ENCODE measurements at regions not wholly inside any gene's neighbourhood (a gene's known extent, or its start where the extent isn't known, plus 50 kb on each side); places are given as distances from the start of the nearest gene placed in this dataset.

DNA sequence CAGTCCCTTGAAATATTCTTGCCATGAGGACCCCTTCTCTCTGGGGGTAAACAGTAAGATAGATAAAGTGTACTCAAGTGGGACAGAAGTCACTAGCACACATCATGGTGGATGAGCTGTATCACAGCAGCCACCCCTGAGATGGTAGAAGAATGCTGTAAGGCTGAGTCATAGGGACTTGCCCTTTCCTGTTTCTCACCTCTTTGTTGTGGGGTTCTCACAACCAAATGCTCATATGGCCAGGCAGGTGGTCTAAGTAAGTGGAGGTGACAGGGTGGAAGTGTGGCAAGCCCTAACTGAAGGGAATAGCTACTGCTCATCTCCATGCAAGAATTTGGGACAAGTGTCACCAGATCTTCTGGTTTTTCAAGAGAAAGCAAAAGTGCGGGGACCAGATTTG is 202.7 kb upstream of the SLC14A2 start:
- no peak for DNase-seq (ENCODE audit: low read depth in 3 of 3, low spot score in 2 of 3)

DNA sequence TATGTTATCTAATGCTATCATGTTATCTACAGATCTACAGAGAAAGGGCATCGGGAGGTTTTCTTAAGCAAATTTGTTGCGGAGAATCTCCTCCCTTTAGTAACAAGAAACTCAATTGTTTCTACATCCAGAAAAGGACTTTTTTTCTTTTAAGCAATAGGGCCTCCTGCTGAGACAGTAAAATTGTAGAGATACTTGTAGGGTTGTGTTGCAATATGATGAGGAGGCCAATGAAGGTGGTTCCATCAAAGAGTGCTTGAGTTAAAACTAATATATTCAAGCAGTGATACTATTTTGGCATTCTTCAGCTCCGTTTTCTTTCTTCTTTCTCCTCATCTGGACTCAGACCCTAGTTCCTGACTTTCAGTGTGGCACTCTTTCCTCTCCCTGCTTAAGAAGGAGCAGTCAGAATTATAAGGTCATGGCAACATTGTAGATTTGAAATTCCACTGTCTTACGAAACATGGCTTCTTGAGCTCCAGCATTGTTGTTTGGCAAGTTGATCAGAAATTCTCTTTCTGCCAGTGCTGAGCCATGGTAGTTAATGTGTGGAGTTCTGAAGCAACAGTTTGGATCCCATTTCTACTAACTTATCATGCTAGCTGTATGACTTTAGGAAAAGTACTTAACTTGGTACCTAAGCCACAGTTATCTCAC is 202.0 kb upstream of the SLC14A2 start:
- DNase-seq (ENCODE audit: low read depth in 3 of 3, low spot score in 2 of 3): no peak

GRCh38 chr18:45415614-45416013 is 199.7 kb upstream of the SLC14A2 start:
- DNase-seq (ENCODE audit: low read depth in 3 of 3, low spot score in 2 of 3): no peak

DNA sequence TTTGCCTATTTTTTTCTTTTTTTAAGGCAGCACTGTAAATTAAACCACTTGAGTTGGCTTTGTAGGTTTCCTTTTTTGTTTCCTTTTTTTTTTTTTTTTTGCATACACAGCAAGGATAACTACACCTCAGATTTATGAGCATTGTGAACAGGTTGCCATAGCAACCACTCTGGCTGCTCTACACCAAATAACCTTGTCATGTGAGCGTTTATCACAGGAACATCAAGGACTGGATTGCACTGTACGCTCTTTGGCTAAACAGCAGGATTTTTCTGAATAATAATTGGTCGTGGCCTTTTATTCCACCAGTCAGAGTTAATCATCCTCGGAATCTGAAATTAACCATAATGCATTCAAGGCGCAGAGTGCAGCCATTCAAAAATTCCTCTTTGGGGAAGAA is 199.1 kb upstream of the SLC14A2 start:
- DNase-seq (ENCODE audit: low read depth in 3 of 3, low spot score in 2 of 3): peak; percentile 53 to 64 (median 59)

- no peak for DNase-seq (ENCODE audit: low read depth in 3 of 3, low spot score in 2 of 3)
These were observed 197.9 kb upstream of the SLC14A2 start for GRCh38 chr18:45417392-45417791.

- DNase-seq (ENCODE audit: low read depth in 3 of 3, low spot score in 2 of 3): no peak
These were observed 191.6 kb upstream of the SLC14A2 start for GRCh38 chr18:45423659-45424058.

- DNase-seq (ENCODE audit: low read depth in 3 of 3, low spot score in 2 of 3): no peak
These were observed 185.2 kb upstream of the SLC14A2 start for GRCh38 chr18:45430041-45430440.

- no peak for DNase-seq (ENCODE audit: low read depth in 3 of 3, low spot score in 2 of 3)
These were observed 179.5 kb upstream of the SLC14A2 start for GRCh38 chr18:45435810-45436209.

GRCh38 chr18:45437366-45437765 is 177.9 kb upstream of the SLC14A2 start:
- DNase-seq (ENCODE audit: low read depth in 3 of 3, low spot score in 2 of 3): no peak

- no peak for DNase-seq (ENCODE audit: low read depth in 3 of 3, low spot score in 2 of 3)
These were observed 175.2 kb upstream of the SLC14A2 start for GRCh38 chr18:45439851-45440645.

DNA sequence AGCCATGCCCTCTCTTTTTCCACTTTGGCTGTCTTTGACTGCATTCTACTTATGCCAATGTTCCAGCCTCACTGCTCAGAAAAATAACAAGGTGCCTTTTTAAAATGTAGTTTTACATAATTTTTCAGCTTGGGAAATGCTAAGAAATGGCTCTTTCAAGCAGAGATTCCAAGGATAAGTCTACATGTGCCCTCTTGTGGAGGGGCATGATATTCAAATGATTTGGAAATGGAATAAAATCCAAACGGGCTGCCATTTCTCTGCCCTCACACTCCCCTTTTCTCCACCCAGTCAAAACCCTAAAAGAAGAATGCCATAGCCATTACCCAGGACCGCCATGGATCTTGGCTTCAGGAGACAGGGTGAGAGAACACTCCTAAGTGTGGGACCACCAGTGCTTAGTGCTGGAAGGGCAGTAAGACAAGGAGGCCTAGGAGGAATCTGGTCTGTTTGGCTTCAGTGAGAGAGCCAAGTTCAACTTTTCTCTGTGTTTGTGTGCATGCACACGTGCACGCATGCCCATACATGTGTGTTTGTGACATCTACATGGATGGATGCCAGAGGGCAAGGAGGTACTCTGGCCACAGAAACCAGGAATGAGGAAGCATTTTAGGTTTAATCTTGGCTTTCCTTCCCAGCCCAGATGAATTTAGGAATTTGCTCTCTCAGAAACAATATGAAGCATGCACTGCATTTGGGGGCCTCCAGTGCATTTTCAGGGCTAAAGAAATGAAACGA is 174.0 kb upstream of the SLC14A2 start:
- DNase-seq (ENCODE audit: low read depth in 3 of 3, low spot score in 2 of 3): no peak

DNA sequence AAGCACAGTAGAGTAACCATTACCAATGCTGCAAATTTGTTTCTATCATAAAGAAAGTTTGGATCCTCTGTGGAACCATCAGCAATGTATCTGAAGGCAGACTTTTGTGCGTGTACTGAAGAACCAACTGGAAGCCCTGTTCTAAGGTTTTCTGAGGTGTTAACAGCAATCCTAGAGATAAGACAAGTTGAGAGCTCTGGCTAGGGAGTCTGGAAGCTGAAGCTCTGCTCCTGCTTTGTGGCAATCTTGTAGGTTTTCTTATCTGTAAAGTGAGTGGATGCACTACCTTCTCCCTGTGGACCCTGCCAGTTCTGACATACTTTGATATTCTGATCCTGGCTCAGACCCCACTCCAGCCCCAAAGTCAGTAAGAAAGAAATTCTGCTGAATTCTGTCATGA is 171.2 kb upstream of the SLC14A2 start:
- no peak for DNase-seq (ENCODE audit: low read depth in 3 of 3, low spot score in 2 of 3)

DNA sequence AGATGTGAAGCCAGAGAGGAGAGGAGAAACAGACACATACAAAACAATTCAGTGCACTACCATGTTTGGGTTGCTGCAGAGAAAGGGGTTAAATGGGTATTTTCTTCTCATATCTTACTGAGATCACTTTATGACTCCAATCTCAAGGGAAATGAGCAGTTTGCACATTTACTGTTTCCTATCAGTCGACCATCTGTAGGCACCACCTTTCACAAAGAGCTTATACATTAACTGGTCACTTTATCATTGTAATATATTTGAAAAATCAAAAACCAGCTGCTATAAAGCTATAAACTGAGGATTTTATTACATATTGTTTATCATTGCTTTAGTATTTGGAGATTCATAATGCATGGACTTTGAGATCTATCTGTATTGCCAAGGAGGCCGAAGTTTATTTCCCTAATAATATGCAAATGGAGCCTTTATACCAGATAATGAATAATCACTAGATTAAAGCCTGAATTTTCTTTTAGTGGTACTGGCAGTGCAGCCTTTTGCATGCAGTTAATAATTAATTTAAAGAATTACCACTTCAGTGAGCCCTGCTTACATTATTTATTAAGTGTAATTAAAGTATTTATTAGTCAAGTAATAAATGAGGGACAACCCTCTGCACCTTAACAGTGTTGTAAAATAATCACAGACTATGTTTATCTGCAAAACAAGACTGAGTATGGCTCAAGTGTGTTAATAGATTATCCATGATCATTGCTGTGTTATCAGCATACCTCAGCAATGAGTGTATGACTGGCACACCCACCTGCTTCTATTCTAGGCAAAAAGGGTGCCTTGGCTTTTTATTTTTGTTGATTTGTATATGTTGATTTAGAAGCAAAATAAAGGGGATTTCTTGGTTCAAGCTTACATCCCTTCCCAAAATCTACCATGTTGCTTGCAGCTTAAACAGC is 167.7 kb upstream of the SLC14A2 start:
- no peak for DNase-seq (ENCODE audit: low read depth in 3 of 3, low spot score in 2 of 3)

DNA sequence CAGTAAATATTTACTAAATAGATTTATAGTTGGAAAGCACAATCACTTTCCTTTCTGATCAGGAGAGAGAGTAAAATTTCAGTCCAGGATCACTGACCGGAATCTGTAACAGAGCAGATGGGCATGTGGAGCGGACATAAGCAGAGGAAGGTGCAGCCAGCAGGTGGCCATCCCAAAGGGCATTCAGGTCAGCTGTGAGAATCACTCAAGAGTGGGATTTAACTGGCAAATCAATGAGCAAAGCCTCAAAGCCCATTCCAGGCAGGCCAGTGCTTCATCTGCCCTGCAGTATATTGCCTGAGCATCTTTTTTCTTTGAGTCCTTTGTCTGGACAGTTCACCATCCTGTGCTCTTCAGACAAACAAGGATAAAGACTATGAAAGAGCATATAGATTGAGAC is 166.4 kb upstream of the SLC14A2 start:
- DNase-seq (ENCODE audit: low read depth in 3 of 3, low spot score in 2 of 3): no peak

DNA sequence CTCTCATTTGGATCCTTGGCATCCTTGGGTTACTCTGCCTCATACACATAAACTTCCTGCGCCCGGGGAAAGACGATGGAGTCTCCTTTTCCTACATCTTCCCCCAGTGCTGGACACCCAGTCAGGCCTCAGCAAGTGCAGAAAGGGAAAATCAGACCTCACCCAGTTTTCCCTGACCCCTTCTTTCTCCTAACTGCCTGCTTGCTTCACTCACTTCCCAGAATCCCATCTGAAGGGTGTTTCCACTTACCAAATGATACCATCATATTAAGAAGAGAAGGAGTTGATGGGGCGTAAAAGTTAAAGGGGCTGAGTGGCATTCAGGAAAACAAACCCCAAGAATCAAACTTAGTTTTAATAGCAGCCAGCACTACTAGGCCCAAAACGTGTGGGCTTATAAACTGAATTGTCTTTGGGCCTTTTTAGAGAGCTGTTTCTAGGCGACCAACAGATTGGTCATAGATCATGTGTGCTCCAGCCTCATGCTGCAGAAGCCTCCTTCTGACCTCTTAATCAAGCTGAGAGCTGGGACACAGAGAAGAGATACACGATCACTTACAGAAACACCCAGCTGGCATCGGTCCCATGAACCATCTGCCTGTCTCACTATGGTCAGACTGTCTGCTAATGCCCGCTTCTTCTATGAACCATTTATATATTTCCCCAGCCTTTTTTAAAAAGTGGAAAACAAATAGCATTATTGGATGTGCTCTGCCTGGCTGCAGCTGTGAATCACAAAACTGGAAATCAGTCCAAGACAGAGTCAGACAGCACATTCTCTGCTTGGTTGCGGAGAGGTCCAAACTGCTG is 165.7 kb upstream of the SLC14A2 start:
- DNase-seq (ENCODE audit: low read depth in 3 of 3, low spot score in 2 of 3): peak; percentile 36 to 49 (median 40)

GRCh38 chr18:45456090-45457021 is 158.9 kb upstream of the SLC14A2 start:
- DNase-seq (ENCODE audit: low read depth in 3 of 3, low spot score in 2 of 3): no peak

DNA sequence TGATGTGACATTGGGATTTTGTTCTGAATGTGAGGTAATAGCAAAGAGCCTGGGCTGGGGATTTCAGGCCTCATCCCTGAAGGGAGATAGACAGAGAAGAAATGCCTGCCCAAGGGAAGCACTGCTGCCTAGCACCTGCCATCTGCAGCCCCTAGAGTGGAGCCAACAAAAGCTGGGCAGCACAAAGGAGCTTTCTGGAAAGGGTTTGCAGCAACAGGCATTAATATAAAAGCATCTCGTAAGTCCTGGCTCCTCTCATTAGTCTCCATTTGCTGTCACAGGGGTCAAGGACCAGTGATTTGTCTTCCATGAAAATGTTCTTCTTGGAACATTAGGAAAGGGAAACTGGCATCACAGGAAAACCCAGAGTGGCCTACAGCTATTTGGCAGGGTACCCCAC is 157.2 kb upstream of the SLC14A2 start:
- DNase-seq (ENCODE audit: low read depth in 3 of 3, low spot score in 2 of 3): no peak

DNA sequence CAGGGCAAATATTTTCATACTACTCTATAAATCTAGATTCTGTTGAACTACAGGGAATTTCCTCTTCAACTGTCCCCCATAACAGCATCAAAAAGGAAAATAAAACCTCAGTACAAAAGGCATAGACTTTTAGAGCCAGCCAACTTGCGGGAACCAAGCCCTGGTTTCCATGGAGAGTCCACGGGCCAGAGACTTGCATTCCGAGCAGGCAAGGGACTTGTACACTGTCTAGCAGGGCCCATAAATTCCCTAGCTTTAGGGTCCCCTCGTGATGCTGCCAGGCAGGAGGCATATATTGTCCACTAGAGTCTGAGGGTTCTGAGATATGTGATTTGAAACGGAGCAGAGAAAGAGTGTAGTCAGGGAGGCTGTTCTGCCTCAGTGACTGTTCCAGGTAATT is 153.1 kb upstream of the SLC14A2 start:
- DNase-seq (ENCODE audit: low read depth in 3 of 3, low spot score in 2 of 3): no peak

DNA sequence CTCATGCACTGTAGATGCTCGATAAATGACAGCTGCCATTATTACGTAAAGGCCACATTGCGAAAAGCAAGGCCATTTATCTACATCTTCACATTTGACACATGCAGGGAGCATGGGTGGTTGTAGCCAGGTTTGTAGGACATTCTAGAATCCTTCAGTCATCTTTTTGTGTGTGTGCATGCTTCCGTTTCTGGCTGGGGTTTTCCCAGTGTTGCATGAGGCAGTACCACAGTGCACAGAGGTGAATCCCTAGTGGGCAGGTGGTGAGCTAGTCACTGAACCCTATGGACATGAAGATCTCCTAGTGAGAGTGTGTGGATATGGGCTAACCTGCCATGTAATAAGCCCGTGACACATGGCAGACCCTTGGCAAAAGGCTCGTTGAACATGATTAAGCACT is 151.8 kb upstream of the SLC14A2 start:
- no peak for DNase-seq (ENCODE audit: low read depth in 3 of 3, low spot score in 2 of 3)
